KOPT-K1 (cell line): ENCODE measurements at regions not wholly inside any gene's neighbourhood (a gene's known extent, or its start where the extent isn't known, plus 50 kb on each side); places are given as distances from the start of the nearest gene placed in this dataset.

Experiments
- H3K27ac ChIP-seq: fragments of 200-600 bp; sonication (generic); 2 replicates; pipeline ENCODE4 v1.5.1; 2016; ENCODE audit warnings: antibody characterized with exemption, mild to moderate bottlenecking, low read depth, low read length; ENCODE audit not compliant: poor library complexity, severe bottlenecking
- H3K36me3 ChIP-seq: fragments of 200-600 bp; sonication (generic); 2 replicates; pipeline ENCODE4 v1.5.1; 2017; ENCODE audit warnings: antibody characterized with exemption, mild to moderate bottlenecking, low read length, moderate library complexity; ENCODE audit not compliant: insufficient read depth
- H3K9me3 ChIP-seq: fragments of 200-600 bp; sonication (generic); 2 replicates; pipeline ENCODE4 v1.5.1; 2017; ENCODE audit warnings: antibody characterized with exemption, low read length, mild to moderate bottlenecking; ENCODE audit not compliant: insufficient read depth, poor library complexity, severe bottlenecking

DNA sequence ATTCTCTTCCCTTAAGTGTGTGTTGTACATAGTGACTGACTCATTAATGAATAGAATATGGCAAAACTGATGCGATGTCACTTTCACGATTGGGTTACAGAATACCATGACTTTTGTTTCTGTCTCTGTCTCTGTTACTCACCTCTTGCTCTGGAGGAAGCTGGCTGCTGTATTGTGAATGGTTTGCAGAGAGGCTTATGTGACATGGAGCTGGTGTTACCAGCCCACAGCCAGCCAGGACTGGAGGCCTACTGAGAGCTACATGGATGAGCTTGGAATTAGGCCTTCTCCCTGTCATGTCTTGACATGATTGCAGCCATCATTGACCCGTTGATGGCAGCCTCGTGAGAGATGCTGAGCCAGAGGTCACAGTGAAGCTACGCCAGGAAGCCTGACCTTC, 161.9 kb downstream of the TAF11L14 start:
- H3K9me3 ChIP-seq, result no peaks in the 10 kb centered on the region
- no peak overlapping the region for H3K27ac ChIP-seq
- H3K36me3 ChIP-seq, result no peaks in the 10 kb centered on the region

DNA sequence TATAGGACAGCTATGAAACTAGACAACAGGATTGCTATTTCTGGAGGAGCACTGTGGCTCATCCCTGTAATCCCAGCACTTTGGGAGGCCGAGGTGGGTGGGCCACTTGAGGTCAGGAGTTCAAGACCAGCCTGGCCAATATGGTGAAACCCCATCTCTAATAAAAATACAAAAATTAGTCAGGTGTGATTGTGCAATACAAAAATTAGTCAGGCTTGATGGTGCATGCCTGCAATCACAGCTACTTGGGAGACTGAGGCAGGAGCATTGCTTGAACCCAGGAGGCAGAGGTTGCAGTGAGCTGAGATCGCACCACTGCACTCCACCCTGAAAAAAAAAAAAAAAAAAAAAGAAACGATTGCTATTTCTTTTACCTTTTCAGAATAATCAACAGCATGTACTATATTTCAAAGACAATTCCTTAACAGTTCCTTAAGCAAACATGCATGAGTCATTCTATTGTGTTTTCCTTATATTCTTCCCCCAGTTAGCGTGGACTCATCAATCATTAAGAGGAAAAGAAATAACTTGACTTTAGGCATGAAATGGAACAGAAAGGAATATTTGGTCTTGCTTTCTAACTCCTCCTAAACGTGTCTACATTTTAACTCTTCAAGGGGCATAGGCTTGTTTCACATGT, 162.6 kb downstream of the TAF11L14 start:
- H3K36me3 ChIP-seq, result no peaks in the 10 kb centered on the region
- H3K27ac ChIP-seq, result no peak overlapping the region
- H3K9me3 ChIP-seq, result no peaks in the 10 kb centered on the region

DNA sequence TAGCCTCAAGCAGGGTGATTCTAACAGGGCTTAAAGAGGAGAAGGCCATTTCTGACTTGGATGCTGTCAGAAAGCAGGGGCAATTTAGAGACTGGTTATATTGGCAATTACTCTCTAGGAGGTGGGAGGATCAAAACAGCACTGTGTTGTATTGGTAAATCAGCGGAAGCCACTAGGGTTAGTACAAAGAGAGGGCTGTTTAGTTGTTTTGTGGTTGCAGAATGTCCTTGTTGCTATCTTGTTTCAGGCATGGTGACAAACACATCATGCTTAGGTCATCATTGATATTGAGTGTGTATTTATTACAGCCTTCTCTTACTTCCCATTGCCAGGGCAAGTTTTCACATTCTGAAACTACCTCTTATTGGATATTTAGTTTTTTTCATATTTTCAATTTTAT, 165.3 kb downstream of the TAF11L14 start:
- Histone ChIP-seq H3K27ac (no peak overlapping the region), H3K36me3 (no peaks in the 10 kb centered on the region), H3K9me3 (no peaks in the 10 kb centered on the region)

DNA sequence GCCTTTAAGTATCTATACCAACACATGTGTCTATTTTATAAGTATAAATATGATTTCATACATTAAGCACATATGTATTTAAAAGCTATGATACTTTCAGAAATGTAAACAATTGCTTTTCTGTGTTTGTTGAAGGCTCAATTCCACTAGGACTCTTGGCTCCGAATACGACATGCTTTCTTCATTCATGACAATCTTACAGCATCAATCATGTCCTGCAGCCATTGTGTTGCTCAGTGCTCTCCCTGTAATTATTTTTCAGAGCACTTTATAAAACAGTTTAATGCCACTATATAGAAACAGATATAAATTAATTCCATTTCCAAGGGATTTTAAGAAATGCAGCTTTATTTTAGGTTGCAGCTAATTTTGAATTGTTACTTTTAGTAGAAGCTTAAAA, 167.3 kb downstream of the TAF11L14 start:
- no peaks in the 10 kb centered on the region for H3K9me3 ChIP-seq
- no peak overlapping the region for H3K27ac ChIP-seq
- no peaks in the 10 kb centered on the region for H3K36me3 ChIP-seq

DNA sequence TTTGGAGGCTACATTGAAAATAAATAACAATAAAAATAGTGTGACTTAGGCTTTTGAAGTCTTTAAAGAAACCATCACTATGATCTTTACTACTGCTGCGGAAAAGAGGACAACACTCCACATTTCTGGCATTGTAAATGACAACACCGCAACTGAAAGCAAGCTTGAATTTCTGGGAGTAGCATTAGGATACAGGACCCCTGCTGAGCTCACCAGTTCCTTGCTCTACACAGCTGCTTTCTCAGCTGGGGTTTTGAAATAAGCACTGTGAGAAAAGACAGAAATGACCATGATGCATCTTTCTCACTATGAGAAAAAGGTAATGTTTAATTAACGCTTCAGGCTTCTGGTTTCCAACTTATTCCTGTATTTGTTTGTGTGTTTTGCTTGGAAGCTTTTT, 168.0 kb downstream of the TAF11L14 start:
- Histone ChIP-seq H3K27ac (no peak overlapping the region), H3K36me3 (no peaks in the 10 kb centered on the region), H3K9me3 (no peaks in the 10 kb centered on the region)

DNA sequence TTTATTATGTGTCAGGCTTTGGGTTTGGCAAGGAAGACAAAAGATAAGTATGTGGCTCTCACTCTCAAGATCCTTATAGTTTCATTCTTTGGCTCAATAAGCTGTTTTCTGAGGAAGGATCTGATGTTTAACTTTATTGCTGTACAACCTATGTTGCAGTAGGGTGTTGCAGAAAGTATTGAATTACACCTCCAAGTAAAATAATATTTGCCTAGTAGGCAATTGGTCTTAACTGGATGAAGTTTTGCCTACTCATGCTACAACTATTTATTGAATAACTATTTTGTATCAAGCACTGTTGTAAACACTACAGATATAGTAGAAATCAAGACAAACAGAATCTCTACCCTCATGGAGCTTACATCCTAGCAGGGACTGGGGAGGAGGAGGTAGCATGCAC, 169.7 kb downstream of the TAF11L14 start:
- Histone ChIP-seq H3K36me3 (no peaks in the 10 kb centered on the region), H3K27ac (no peak overlapping the region), H3K9me3 (no peaks in the 10 kb centered on the region)

DNA sequence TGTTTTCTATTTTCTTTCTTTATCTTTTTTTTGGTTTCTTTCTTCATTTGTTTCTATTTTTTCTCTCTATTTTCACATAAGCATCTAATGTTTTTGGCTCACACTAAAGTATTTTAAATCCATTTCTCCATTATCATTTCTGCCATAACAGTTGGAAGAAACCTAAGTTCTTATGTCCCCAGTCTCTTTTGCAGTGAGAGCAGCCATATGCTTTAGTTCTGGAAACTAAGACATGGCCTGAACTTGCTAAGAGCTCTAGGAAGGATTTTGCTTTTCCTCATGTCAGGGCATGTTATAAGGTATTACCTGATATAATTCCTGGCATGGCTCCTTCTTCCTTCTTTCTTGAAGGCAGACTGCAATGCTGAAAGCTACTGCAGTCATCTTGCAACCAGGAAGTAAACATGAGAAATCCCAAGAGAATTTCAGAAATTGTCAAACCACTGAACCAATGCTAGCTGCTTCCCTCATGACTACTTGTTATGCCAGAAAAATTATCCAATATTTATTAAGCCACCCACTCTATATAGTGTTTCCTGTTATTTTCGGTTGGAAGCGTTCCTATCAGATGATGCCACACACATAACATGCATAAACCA, 171.1 kb downstream of the TAF11L14 start:
- H3K9me3 ChIP-seq, result no peaks in the 10 kb centered on the region
- H3K27ac ChIP-seq, result no peak overlapping the region
- no peaks in the 10 kb centered on the region for H3K36me3 ChIP-seq

DNA sequence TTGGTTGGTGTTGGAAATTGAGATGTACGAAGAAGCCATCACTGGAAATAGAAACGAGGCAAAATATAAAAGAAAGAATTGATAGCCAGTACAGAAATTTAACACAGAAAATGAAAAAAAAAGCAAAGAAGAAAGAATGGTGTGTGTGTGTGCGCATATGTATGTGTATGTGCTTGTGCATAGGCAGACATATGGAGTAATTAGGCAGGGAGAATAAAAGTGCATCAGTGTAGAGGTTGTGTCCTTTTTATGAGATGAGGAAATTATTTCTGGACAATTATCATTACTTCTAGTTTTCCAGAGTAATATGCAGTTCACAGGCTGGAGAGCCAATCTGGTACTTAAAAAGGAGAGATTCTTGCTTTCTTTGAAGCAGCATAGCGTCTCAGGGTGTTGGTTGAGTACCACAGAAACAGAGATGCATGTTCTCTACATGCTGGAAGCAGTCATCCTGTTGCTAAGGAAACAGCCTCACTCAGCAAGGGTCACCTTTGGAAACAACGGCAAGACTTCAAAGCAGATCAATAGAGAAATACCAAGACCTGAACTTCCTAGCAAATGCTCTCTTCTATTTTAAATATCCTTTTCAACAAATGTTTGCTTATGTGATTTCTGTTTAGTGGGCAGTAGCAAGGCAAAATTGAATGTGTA, 172.7 kb downstream of the TAF11L14 start:
- Histone ChIP-seq H3K36me3 (no peaks in the 10 kb centered on the region), H3K9me3 (no peaks in the 10 kb centered on the region), H3K27ac (no peak overlapping the region)

DNA sequence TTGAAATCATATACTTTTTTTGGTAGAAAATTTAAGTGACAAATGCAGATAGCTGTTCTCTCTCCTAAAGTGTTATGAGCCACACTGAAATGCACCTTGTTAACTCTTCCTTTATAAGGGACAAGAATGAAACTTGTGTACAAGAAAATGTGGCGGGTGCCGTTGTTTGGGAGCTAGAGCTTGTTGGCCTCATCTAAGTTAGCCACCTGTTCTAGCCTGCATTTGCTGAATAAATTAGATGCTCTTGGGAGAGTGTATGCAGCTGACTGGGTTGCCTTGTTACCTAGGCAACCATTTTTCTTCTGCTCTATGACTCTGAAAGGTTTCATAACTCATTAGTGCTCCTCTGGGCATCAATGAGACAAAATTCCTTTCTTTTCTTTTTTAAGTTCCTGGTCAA, 174.3 kb downstream of the TAF11L14 start:
- Histone ChIP-seq H3K9me3 (no peaks in the 10 kb centered on the region), H3K36me3 (no peaks in the 10 kb centered on the region), H3K27ac (no peak overlapping the region)

DNA sequence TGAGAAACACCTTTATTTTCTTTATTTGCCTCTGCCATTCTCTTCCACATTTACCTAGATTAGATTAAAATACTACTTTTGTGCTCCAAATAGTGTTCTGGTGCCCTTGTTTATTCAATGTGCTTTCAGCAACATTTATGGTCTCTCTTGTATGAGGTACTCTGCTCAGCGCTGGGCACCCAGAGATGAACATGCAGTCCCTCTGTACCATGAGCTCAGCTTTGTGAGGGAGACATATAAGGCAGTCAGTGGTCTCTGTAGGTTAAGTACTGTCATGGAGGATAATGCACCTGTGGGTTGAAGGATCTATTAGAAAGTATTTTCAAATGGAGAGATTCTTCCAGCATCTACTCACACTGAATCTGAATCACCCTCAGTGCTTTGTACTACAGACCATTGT, 176.5 kb downstream of the TAF11L14 start:
- H3K9me3 ChIP-seq, result no peaks in the 10 kb centered on the region
- no peaks in the 10 kb centered on the region for H3K36me3 ChIP-seq
- no peak overlapping the region for H3K27ac ChIP-seq

DNA sequence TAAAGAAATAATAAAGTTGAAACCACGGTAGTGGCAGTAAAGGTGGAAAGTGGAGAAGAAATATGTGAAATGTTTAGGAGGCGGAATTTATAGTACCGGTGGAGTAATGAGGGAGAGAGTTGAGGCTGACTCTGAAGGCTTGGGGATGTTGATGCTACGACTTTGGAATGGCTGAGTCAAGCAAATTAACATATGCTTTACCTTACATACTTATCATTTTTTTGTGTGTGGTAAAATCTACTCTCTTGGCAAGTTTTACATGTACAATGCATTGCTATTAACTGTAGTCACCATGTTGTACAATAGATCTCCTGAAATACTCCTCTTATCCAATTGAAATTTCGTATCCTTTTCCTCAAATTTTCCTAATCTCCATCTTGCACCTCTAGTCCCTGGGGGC, 179.0 kb downstream of the TAF11L14 start:
- H3K9me3 ChIP-seq, result no peaks in the 10 kb centered on the region
- H3K27ac ChIP-seq, result no peak overlapping the region
- no peaks in the 10 kb centered on the region for H3K36me3 ChIP-seq

DNA sequence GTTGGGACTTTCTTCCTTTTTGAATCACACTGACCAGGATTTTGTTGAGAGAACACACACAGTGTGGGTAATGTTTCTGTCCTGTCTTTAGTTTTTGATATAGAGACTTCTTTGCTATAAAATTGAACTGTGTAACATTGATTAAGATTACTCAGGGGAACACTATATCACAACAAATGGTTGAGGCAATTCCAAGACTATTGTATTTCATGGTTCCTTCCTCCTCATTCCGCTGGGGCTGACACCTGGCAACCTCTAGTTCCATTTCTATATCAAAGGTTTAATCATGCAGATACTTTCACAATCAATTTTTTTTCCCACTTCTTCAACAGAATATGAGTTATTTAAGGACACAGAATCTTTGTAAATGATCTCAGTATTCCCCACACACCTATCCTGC, 182.2 kb downstream of the TAF11L14 start:
- no peaks in the 10 kb centered on the region for H3K36me3 ChIP-seq

DNA sequence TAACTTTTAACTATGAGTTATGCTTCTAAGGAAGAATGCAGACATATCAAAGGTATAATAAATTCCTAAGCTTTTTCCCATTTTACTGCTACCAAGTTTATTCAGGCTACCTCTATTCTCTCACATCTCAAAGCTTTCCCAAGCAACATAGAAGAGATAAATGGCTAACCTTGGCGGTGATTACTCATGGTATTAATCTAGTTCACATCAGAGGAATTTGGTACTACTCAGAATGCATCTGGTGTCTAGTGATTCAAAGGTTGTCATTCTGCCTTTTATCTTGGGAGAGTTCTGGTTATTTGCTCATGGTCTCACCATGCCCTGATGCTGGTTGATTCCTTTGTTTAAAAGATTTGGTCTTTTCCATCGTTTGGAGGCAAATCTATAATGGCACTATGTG, 182.7 kb downstream of the TAF11L14 start:
- no peaks in the 10 kb centered on the region for H3K36me3 ChIP-seq
- no peak overlapping the region for H3K27ac ChIP-seq
- H3K9me3 ChIP-seq, result no peaks in the 10 kb centered on the region

More for the DNA sequence above, 182.2 kb downstream of the TAF11L14 start:
- Histone ChIP-seq H3K27ac (no peak overlapping the region), H3K9me3 (no peaks in the 10 kb centered on the region)

DNA sequence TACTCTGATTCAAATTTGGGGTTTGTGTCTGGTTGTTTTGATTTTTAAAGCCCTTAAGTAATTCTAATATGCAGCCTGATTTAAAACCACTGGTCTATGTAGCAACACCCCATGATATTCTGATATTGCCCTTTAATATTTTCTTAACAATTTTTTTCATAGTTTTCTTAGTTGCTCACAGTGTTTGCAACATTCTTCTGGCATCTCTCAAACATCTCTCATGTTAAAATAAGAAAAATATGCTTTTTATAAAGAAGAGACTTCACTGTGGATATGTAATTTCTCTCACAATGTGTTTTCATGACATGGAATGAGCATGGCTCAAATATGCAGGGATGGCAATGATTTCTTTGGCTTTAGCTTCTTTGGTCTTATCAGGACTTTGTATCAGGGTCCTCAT, 183.7 kb downstream of the TAF11L14 start:
- Histone ChIP-seq H3K9me3 (no peaks in the 10 kb centered on the region), H3K36me3 (no peaks in the 10 kb centered on the region), H3K27ac (no peak overlapping the region)

DNA sequence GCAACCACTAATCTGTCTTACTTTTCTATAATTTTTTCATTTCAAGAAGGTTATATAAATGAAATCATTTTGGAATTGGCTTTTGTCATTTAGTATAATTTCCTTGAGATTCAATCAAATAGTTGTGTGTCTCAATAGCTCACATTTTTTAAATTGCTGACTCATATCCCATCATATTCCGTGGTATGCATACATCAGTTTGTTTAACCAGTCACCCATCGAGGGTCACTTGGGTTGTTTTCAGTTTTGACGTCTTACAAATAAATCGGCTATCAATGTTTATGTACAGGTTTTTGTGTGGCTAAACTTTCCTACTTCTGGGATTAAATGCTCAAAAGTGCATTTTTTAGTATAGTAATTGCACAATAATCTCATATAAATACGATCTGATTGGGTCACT, 185.5 kb downstream of the TAF11L14 start:
- Histone ChIP-seq H3K36me3 (no peaks in the 10 kb centered on the region), H3K9me3 (no peaks in the 10 kb centered on the region), H3K27ac (no peak overlapping the region)

DNA sequence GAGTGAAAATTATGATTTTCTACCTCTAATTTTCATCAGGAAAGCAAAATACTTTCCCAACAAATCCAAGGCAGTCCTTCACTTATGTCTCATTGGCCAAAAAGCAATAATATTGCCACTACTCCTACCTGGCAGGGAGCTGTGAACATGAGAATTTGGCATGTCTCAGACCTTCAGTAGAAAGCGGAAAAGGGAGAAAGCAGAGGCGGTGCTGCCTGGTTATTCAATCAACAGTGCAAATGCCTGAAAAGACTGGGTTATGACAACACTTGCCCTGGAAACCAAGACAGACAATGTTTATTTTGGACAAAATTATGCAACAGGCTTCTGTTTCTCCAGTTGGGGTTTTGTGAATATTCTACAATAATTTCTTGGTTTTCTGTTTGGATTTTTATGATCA, 194.4 kb downstream of the TAF11L14 start:
- no peaks in the 10 kb centered on the region for H3K36me3 ChIP-seq
- H3K27ac ChIP-seq, result no peak overlapping the region
- H3K9me3 ChIP-seq, result no peaks in the 10 kb centered on the region
